ENCODE measurements at regions not wholly inside any gene's neighbourhood (a gene's known extent, or its start where the extent isn't known, plus 50 kb on each side); places are given as distances from the start of the nearest gene placed in this dataset.
"Not testable (repeated sequence)": the region's sequence is repeated elsewhere in the genome, so short reads cannot be mapped to it uniquely, and the experiment has no call there.

GRCh38 chr6:78693835-78694234 lies 173.5 kb upstream of the IRAK1BP1 start:
- DNase-seq (ENCODE audit: low read depth, low spot score): no peak
- Histone ChIP-seq H3K4me3 (replicated peaks in 1 of 2; ENCODE audit: low read depth in 1 of 2, low read length in 2 of 2) (no peak overlapping the region), H3K79me2 (ENCODE audit: insufficient read depth, low read length) (no peaks in the 10 kb centered on the region), H3K36me3 (ENCODE audit: control insufficient read depth in 1 of 2, insufficient read depth in 2 of 2, low read length in 2 of 2) (no peaks in the 10 kb centered on the region), H2AFZ (ENCODE audit: low read depth, low read length, poor library complexity, severe bottlenecking) (no peak overlapping the region), H3K27ac (ENCODE audit: low read depth, low read length) (no peak overlapping the region), H4K20me1 (ENCODE audit: insufficient read depth) (no peaks in the 10 kb centered on the region), H3K4me1 (ENCODE audit: control insufficient read depth in 1 of 2, insufficient read depth in 2 of 2, low read length in 2 of 2) (no peaks in the 10 kb centered on the region), H3K27me3 (ENCODE audit: insufficient read depth, low read length) (no peaks in the 10 kb centered on the region), H3K9me2 (ENCODE audit: insufficient read depth) (no peaks in the 10 kb centered on the region), H3K9ac (ENCODE audit: low read length) (no peak overlapping the region), H3K4me2 (ENCODE audit: low read length) (no peak overlapping the region), H3K9me3 (ENCODE audit: control insufficient read depth in 1 of 2, insufficient read depth in 1 of 2, low read depth in 1 of 2, low read length in 2 of 2) (no peaks in the 10 kb centered on the region)
- ChIA-PET RAD21 (ENCODE audit: low non-redundant PET in 1 of 2, low total read pairs in 2 of 2, uncharacterized antibody in 2 of 2, unreplicated experiment in 2 of 2) (no interaction called here), CTCF (no interaction called here), POLR2A (no interaction called here)
- ATAC-seq: no peak
- TF ChIP-seq RAD21 (IDR thresholded peaks at IDR 0.05; ENCODE audit: low read depth) (0 out of 2 replicates have a peak, but pooled peaks have one; percentile 12), SP1 (IDR thresholded peaks at IDR 0.05; ENCODE audit: low read depth) (no peak)
- intact Hi-C loops (cut with micrococcal nuclease): no loop called here
- BruUV-seq (replicated peaks): no TSS peak

- ATAC-seq; H3K9me2 ChIP-seq (ENCODE audit: insufficient read depth); H3K4me2 ChIP-seq (ENCODE audit: low read length); DNase-seq (ENCODE audit: low read depth, low spot score); H3K27ac ChIP-seq (ENCODE audit: low read depth, low read length); H3K36me3 ChIP-seq (ENCODE audit: control insufficient read depth in 1 of 2, insufficient read depth in 2 of 2, low read length in 2 of 2); RAD21 ChIA-PET (ENCODE audit: low non-redundant PET in 1 of 2, low total read pairs in 2 of 2, uncharacterized antibody in 2 of 2, unreplicated experiment in 2 of 2); BruUV-seq (replicated peaks); H3K9me3 ChIP-seq (ENCODE audit: control insufficient read depth in 1 of 2, insufficient read depth in 1 of 2, low read depth in 1 of 2, low read length in 2 of 2); POLR2A ChIA-PET; H3K4me3 ChIP-seq (replicated peaks in 1 of 2; ENCODE audit: low read depth in 1 of 2, low read length in 2 of 2); H3K27me3 ChIP-seq (ENCODE audit: insufficient read depth, low read length); CTCF ChIA-PET; H3K9ac ChIP-seq (ENCODE audit: low read length); H4K20me1 ChIP-seq (ENCODE audit: insufficient read depth); H2AFZ ChIP-seq (ENCODE audit: low read depth, low read length, poor library complexity, severe bottlenecking); H3K4me1 ChIP-seq (ENCODE audit: control insufficient read depth in 1 of 2, insufficient read depth in 2 of 2, low read length in 2 of 2); intact Hi-C loops (cut with micrococcal nuclease); H3K79me2 ChIP-seq (ENCODE audit: insufficient read depth, low read length): not testable (repeated sequence)
Observed at GRCh38 chr6:78694628-78695027, 172.7 kb upstream of the IRAK1BP1 start.

- no peaks in the 10 kb centered on the region for H3K36me3 ChIP-seq (ENCODE audit: control insufficient read depth in 1 of 2, insufficient read depth in 2 of 2, low read length in 2 of 2)
- DNase-seq (ENCODE audit: low read depth, low spot score): no peak
- H3K27ac ChIP-seq (ENCODE audit: low read depth, low read length): no peak overlapping the region
- ChIA-PET CTCF (no interaction called here), POLR2A (no interaction called here), RAD21 (ENCODE audit: low non-redundant PET in 1 of 2, low total read pairs in 2 of 2, uncharacterized antibody in 2 of 2, unreplicated experiment in 2 of 2) (no interaction called here)
- no peaks in the 10 kb centered on the region for H3K9me3 ChIP-seq (ENCODE audit: control insufficient read depth in 1 of 2, insufficient read depth in 1 of 2, low read depth in 1 of 2, low read length in 2 of 2)
- no peak overlapping the region for H2AFZ ChIP-seq (ENCODE audit: low read depth, low read length, poor library complexity, severe bottlenecking)
- H4K20me1 ChIP-seq (ENCODE audit: insufficient read depth): no peaks in the 10 kb centered on the region
- no peaks in the 10 kb centered on the region for H3K9me2 ChIP-seq (ENCODE audit: insufficient read depth)
- intact Hi-C loops (cut with micrococcal nuclease): no loop called here
- H3K4me2 ChIP-seq (ENCODE audit: low read length): no peak overlapping the region
- no peak for TF ChIP-seq MAX (IDR thresholded peaks at IDR 0.05)
- TF ChIP-seq POLR2AphosphoS5 (IDR thresholded peaks at IDR 0.05; ENCODE audit: low read depth, low read length): no peak
- TF ChIP-seq ELF1 (IDR thresholded peaks at IDR 0.05; ENCODE audit: borderline replicate concordance, low read depth): no peak
- no peak for TF ChIP-seq RAD21 (IDR thresholded peaks at IDR 0.05; ENCODE audit: low read depth)
- TF ChIP-seq TCF7L2 (IDR thresholded peaks at IDR 0.05; ENCODE audit: borderline replicate concordance, extremely low read depth, insufficient read depth, insufficient read length): no peak
- no peak for TF ChIP-seq FOSL1 (IDR thresholded peaks at IDR 0.05; ENCODE audit: low read depth)
- no peak for TF ChIP-seq SRF (IDR thresholded peaks at IDR 0.05; ENCODE audit: low read depth)
- no peak for TF ChIP-seq ZFX (IDR thresholded peaks at IDR 0.05)
- TF ChIP-seq ZNF274 (IDR thresholded peaks at IDR 0.05; ENCODE audit: low read depth, low read length): no peak
- no peak overlapping the region for H3K9ac ChIP-seq (ENCODE audit: low read length)
- H3K79me2 ChIP-seq (ENCODE audit: insufficient read depth, low read length): no peaks in the 10 kb centered on the region
- H3K27me3 ChIP-seq (ENCODE audit: insufficient read depth, low read length): no peaks in the 10 kb centered on the region
- no peak for ATAC-seq
- no peak overlapping the region for H3K4me3 ChIP-seq (replicated peaks in 1 of 2; ENCODE audit: low read depth in 1 of 2, low read length in 2 of 2)
- peaks cover 0 to 6% of the 10 kb centered on the region in 2 experiments; a peak in 1 of 4 replicates for H3K4me1 ChIP-seq (ENCODE audit: control insufficient read depth in 1 of 2, insufficient read depth in 2 of 2, low read length in 2 of 2)
- BruUV-seq (replicated peaks): no TSS peak
Observed at GRCh38 chr6:78700991-78701390, 166.4 kb upstream of the IRAK1BP1 start.
